ENCODE measurements at regions not wholly inside any gene's neighbourhood (a gene's known extent, or its start where the extent isn't known, plus 50 kb on each side); places are given as distances from the start of the nearest gene placed in this dataset.
"Not testable (repeated sequence)": the region's sequence is repeated elsewhere in the genome, so short reads cannot be mapped to it uniquely, and the experiment has no call there.

- Histone ChIP-seq H3K27ac (no peak overlapping the region), H3K4me3 (no peak overlapping the region), H3K4me1 (no peaks in the 10 kb centered on the region), H3K27me3 (peaks cover 0 to 35% (median 24%) of the 10 kb centered on the region in 7 donors), H3K9me3 (peaks cover 0 to 12% (median 5%) of the 10 kb centered on the region in 11 donors), H3K36me3 (no peaks in the 10 kb centered on the region)
- DNase-seq = no peak
- ATAC-seq = no peak
- WGBS, 2 donors = 51 to 55% methylated on average over 5 of the region's 5 CpGs
- intact Hi-C loops (cut with DNase I) = no loop called here
- TF ChIP-seq, protein P1, sequence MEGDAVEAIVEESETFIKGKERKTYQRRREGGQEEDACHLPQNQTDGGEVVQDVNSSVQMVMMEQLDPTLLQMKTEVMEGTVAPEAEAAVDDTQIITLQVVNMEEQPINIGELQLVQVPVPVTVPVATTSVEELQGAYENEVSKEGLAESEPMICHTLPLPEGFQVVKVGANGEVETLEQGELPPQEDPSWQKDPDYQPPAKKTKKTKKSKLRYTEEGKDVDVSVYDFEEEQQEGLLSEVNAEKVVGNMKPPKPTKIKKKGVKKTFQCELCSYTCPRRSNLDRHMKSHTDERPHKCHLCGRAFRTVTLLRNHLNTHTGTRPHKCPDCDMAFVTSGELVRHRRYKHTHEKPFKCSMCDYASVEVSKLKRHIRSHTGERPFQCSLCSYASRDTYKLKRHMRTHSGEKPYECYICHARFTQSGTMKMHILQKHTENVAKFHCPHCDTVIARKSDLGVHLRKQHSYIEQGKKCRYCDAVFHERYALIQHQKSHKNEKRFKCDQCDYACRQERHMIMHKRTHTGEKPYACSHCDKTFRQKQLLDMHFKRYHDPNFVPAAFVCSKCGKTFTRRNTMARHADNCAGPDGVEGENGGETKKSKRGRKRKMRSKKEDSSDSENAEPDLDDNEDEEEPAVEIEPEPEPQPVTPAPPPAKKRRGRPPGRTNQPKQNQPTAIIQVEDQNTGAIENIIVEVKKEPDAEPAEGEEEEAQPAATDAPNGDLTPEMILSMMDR (IDR thresholded peaks at IDR 0.05) = no peak
Observed at GRCh38 chr1:157311730-157312081, 173.5 kb upstream of the ETV3 start.

GRCh38 chr1:157310805-157311729, 172.9 kb upstream of the ETV3 start:
- peaks cover 0 to 35% (median 24%) of the 10 kb centered on the region in 7 donors for H3K27me3 ChIP-seq
- DNase-seq; H3K4me1 ChIP-seq; H3K9me3 ChIP-seq; H3K27ac ChIP-seq; H3K4me3 ChIP-seq; intact Hi-C loops (cut with DNase I); H3K36me3 ChIP-seq: not testable (repeated sequence)
- peak in 2 of 8 donors; percentile 50 to 55 for ATAC-seq
- WGBS, 2 donors = 16 to 25% methylated on average over 6 of the region's 6 CpGs
- TF ChIP-seq, protein P1 (IDR thresholded peaks at IDR 0.05) = peak in 6 of 9 donors; percentile 20 to 22 (median 20)

DNA sequence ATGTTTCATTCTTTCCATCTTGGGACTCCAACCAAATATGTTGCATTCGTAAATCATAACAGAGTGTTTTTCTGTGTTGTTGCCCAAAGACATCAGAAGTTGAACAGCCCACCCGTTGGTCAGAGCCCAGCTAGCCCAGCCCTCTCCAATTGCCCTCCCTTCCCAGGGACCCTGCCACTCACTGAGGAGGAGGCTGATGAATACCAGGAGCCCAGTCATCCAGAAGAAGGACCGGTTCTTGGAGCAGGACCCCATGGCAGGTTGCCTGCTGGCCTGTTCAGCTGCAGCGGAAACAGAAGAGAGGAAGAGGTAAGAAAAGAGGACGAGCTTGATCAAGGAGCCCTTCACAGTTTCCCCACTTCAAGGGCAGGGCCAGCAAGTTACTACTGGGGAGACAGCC, 172.2 kb upstream of the ETV3 start:
- H3K27me3 ChIP-seq = peaks cover 0 to 35% (median 20%) of the 10 kb centered on the region in 7 donors
- WGBS, 2 donors = 39 to 43% methylated on average over 5 of the region's 5 CpGs
- no peak overlapping the region for H3K4me3 ChIP-seq
- DNase-seq (no peak), ATAC-seq (no peak)
- no peak overlapping the region for H3K27ac ChIP-seq
- TF ChIP-seq, protein P1 (IDR thresholded peaks at IDR 0.05) = no peak
- no peaks in the 10 kb centered on the region for H3K36me3 ChIP-seq
- H3K4me1 ChIP-seq = no peaks in the 10 kb centered on the region
- H3K9me3 ChIP-seq = peaks cover 0 to 7% (median 0%) of the 10 kb centered on the region in 11 donors
- intact Hi-C loops (cut with DNase I) = no loop called here

DNA sequence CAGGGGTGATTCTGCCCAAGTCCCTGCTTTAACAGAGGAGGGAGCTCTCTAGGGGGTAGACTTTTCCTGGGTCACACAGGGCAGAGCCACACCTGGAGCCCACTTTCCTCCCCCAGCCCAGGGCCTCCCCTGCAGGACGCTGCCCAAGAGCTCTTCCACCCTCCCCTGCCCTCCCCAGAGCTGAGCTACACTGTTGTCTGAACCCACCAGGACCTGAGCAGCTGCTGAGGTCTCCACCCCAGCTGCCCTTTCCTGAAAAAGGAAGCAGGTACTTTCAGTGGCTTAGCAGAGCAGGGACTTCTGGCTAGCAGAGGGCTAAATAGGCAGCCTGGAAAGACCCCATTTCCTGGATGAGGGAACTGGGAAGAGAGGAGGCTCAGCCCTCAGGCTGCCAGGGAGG, 169.3 kb upstream of the ETV3 start:
- Histone ChIP-seq H3K27me3 (peaks cover 0 to 30% (median 19%) of the 10 kb centered on the region in 7 donors), H3K4me1 (no peaks in the 10 kb centered on the region), H3K4me3 (no peak overlapping the region), H3K36me3 (no peaks in the 10 kb centered on the region), H3K27ac (no peak overlapping the region), H3K9me3 (no peaks in the 10 kb centered on the region)
- intact Hi-C loops (cut with DNase I) = no loop called here
- no peak for DNase-seq
- TF ChIP-seq, protein P1 (IDR thresholded peaks at IDR 0.05) = no peak
- no peak for ATAC-seq
- WGBS, 2 donors = 0 to 29% methylated on average over 1 of the region's 1 CpG
